Panc1 (cell line): ENCODE measurements at regions not wholly inside any gene's neighbourhood (a gene's known extent, or its start where the extent isn't known, plus 50 kb on each side); places are given as distances from the start of the nearest gene placed in this dataset.

Experiments used
- ATAC-seq: fragments of 200-7000 bp; cut with Tn5 transposase; 2 replicates; pipeline ENCODE4 v1.9.1; 2020; ENCODE audit warnings: mild to moderate bottlenecking, moderate library complexity
- BruUV-seq: library from RNA; stranded (reverse); fragments of 400-500 nt; replicated peaks from 2 replicates; lab custom pipeline; 2021; lab: Mats Ljungman, UMichigan
- CTCF ChIA-PET: fragments of 300-600 bp; sonication (Branson Sonifier 250); formaldehyde crosslinking; loops from one replicate; lab custom pipeline; 2022; ENCODE audit warnings: antibody characterized with exemption; lab: Charles Lee
- POLR2A ChIA-PET: fragments of 300-600 bp; sonication (Branson Sonifier 250); formaldehyde crosslinking; loops from one replicate; lab custom pipeline; 2022; ENCODE audit warnings: antibody characterized with exemption; lab: Charles Lee
- DNase-seq: peaks from one replicate; pipeline ENCODE4 v3.0.0-alpha.2; 2010; ENCODE audit warnings: low read depth, low spot score
- H3K27ac ChIP-seq: 2 replicates; pipeline ENCODE4 v1.5.1; 2011; ENCODE audit warnings: mild to moderate bottlenecking, low read length, inconsistent platforms
- H3K27me3 ChIP-seq: fragments of 200-500 bp; sonication (Bioruptor generic); 2 replicates; pipeline ENCODE4 v1.6.0; 2014; ENCODE audit warnings: low read length, inconsistent platforms; ENCODE audit not compliant: control insufficient read depth, insufficient read depth
- H3K36me3 ChIP-seq: fragments of 200-500 bp; sonication (Bioruptor generic); 2 replicates; pipeline ENCODE4 v1.5.1; 2014; ENCODE audit warnings: inconsistent platforms, mild to moderate bottlenecking, low read length, moderate library complexity; ENCODE audit not compliant: control insufficient read depth, insufficient read depth
- H3K4me1 ChIP-seq: 2 replicates; pipeline ENCODE4 v1.5.1; 2011; ENCODE audit warnings: inconsistent platforms, mild to moderate bottlenecking, low read length, moderate library complexity; ENCODE audit not compliant: control insufficient read depth, insufficient read depth
- H3K4me3 ChIP-seq, 2 experiments: 2 replicates each; pipeline ENCODE4 v1.5.1; 2011 to 2012; ENCODE audit warnings: low read depth in 2 of 2, low read length in 2 of 2, mild to moderate bottlenecking in 2 of 2, inconsistent platforms in 1 of 2, moderate library complexity in 1 of 2
- H3K9me3 ChIP-seq: fragments of 200-500 bp; sonication (Bioruptor generic); 2 replicates; pipeline ENCODE4 v1.5.1; 2014; ENCODE audit warnings: low read depth, mild to moderate bottlenecking, inconsistent platforms, low read length, moderate library complexity; ENCODE audit not compliant: control insufficient read depth, insufficient read depth
- POLR2AphosphoS5 ChIP-seq: IDR thresholded peaks from 2 replicates; pipeline ENCODE4 v1.6.1; 2012; ENCODE audit warnings: mild to moderate bottlenecking, low read depth, low read length, moderate library complexity
- SIN3A ChIP-seq: IDR thresholded peaks from 2 replicates; pipeline ENCODE4 v1.6.1; 2012; ENCODE audit warnings: low read depth, mild to moderate bottlenecking, low read length, moderate library complexity, borderline replicate concordance; ENCODE audit not compliant: insufficient read depth
- TCF7L2 ChIP-seq: IDR thresholded peaks from 2 replicates; pipeline ENCODE4 v1.6.1; 2011; ENCODE audit warnings: mild to moderate bottlenecking, low read depth, low read length, inconsistent platforms
- in situ Hi-C: cut with HindIII; loops from 2 replicates; pipeline ENCODE4 v1.10.0; 2016; ENCODE audit warnings: low sequenced_read_pairs, low pct_unique_long_range_greater_than_20kb
- intact Hi-C: fragments of 100-400 bp; cut with micrococcal nuclease; formaldehyde crosslinking; loops from one replicate; pipeline ENCODE4 v1.10.0; 2022; ENCODE audit not compliant: unreplicated experiment
- TF ChIP-seq, protein P1 (sequence below): fragments of 450-650 bp; IDR thresholded peaks from 2 replicates; pipeline ENCODE4 v1.5.1; 2017; ENCODE audit warnings: mild to moderate bottlenecking
- TF ChIP-seq, protein P2 (sequence below), 2 experiments: IDR thresholded peaks; 2 replicates each; pipeline ENCODE4 v1.6.1; 2011 to 2012; ENCODE audit warnings: low read depth in 2 of 2, control low read depth in 1 of 2, low read length in 1 of 2, mild to moderate bottlenecking in 1 of 2, moderate library complexity in 1 of 2; ENCODE audit not compliant: insufficient read depth in 1 of 2

DNA sequence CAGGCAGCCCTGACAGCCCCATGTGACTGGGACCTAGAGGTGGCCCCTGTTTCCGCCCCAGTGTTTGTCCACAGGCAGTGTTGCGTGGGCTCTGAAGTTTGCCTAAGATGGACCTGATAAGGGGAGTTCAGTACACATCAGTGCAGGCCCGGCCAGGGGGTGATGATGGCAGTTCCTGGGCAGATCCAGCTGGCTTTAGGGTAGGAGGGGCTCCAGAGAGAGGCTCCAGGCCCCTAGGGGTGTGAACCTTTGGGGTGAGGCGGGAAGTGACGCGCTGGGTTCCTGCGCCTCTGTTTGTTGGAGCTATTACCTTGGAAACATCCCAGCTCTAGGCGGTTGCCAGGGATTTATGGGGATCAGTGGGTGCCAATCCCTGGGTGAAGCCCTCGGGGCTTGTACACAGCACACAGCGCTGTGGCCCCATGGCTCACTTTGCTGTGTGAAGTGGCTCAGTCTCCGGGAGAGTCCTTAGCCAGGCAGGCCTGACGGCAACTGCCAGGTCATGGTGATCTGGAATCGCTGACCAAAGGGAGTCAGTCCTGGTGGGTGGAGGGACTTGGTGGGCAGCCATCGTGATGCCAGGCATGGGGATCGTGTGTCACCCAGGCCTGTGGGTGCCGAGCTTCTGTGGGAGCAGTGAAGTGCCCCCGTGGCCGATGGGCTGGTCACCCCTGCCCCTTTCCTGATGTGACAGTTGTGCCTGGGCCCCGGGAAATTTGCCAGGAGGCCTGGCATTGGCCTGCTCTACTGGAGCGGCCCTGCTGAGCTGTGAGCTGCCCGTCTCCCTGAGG is 146.1 kb downstream of the SEC14L1 start:
- H3K4me1 ChIP-seq = peaks cover 63% of the 10 kb centered on the region
- in situ Hi-C loops = no loop called here
- peak overlapping the region; percentile 100 for H3K27ac ChIP-seq
- TF ChIP-seq, protein P1, sequence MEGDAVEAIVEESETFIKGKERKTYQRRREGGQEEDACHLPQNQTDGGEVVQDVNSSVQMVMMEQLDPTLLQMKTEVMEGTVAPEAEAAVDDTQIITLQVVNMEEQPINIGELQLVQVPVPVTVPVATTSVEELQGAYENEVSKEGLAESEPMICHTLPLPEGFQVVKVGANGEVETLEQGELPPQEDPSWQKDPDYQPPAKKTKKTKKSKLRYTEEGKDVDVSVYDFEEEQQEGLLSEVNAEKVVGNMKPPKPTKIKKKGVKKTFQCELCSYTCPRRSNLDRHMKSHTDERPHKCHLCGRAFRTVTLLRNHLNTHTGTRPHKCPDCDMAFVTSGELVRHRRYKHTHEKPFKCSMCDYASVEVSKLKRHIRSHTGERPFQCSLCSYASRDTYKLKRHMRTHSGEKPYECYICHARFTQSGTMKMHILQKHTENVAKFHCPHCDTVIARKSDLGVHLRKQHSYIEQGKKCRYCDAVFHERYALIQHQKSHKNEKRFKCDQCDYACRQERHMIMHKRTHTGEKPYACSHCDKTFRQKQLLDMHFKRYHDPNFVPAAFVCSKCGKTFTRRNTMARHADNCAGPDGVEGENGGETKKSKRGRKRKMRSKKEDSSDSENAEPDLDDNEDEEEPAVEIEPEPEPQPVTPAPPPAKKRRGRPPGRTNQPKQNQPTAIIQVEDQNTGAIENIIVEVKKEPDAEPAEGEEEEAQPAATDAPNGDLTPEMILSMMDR = no peak
- TF ChIP-seq, protein P2, sequence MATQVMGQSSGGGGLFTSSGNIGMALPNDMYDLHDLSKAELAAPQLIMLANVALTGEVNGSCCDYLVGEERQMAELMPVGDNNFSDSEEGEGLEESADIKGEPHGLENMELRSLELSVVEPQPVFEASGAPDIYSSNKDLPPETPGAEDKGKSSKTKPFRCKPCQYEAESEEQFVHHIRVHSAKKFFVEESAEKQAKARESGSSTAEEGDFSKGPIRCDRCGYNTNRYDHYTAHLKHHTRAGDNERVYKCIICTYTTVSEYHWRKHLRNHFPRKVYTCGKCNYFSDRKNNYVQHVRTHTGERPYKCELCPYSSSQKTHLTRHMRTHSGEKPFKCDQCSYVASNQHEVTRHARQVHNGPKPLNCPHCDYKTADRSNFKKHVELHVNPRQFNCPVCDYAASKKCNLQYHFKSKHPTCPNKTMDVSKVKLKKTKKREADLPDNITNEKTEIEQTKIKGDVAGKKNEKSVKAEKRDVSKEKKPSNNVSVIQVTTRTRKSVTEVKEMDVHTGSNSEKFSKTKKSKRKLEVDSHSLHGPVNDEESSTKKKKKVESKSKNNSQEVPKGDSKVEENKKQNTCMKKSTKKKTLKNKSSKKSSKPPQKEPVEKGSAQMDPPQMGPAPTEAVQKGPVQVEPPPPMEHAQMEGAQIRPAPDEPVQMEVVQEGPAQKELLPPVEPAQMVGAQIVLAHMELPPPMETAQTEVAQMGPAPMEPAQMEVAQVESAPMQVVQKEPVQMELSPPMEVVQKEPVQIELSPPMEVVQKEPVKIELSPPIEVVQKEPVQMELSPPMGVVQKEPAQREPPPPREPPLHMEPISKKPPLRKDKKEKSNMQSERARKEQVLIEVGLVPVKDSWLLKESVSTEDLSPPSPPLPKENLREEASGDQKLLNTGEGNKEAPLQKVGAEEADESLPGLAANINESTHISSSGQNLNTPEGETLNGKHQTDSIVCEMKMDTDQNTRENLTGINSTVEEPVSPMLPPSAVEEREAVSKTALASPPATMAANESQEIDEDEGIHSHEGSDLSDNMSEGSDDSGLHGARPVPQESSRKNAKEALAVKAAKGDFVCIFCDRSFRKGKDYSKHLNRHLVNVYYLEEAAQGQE (IDR thresholded peaks at IDR 0.05; ENCODE audit: insufficient read depth in 1 of 2, low read depth in 2 of 2, low read length in 1 of 2) = no peak
- TF ChIP-seq TCF7L2 (0 out of 2 replicates have a peak, but pooled peaks have one; percentile 20), SIN3A (peak; percentile 98), POLR2AphosphoS5 (peak; percentile 83)
- POLR2A ChIA-PET = interaction anchor here (0.6 to 2.8 kb wide), 6 partner anchors 13 to 31 kb away, joined by 3 to 13 read pairs (median 4); no protein-coding TSS in a partner anchor
- ATAC-seq = peak; percentile 71
- H3K9me3 ChIP-seq = no peaks in the 10 kb centered on the region
- peaks cover 6% of the 10 kb centered on the region for H3K36me3 ChIP-seq
- peak overlapping the region; percentile 38 to 98 for H3K4me3 ChIP-seq
- CTCF ChIA-PET = interaction anchor here (1.6 kb wide), 1 partner anchor 32 kb away, joined by 3 read pairs; no protein-coding TSS in a partner anchor
- DNase-seq = no peak
- intact Hi-C loops = no loop called here
- no peaks in the 10 kb centered on the region for H3K27me3 ChIP-seq
- no TSS peak for BruUV-seq

DNA sequence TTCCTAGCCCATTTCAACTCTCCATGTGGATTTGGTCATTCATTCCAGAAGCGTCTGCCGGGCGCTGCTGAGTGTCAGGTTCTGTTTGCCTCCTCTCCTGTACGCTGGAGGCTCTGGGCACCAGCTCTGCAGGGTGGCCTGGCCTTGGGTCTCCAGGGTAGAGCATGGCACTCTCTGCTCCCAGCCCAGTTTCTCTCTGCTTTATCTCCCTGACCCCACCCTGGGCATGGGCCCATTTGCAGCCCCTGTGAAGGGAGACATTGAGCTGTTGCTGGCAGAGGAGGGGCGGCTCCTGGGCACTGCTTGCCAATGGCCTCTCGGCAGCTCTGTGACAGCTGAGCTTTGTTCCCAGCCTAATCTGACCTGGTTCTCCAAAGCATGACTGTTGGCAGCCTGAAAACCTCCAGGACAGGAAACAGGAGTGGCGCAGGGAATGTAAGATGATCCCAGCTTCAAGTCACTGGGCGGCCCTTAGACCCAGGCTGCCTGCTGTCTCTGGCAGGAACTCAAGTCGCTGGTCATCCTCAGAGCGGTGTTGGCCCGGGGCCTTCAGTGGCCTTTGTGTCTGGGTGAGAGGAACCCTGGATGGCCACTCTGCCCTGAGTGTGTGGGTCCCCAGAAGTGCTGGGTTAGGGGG is 146.8 kb downstream of the SEC14L1 start:
- Histone ChIP-seq H3K4me1 (peaks cover 63% of the 10 kb centered on the region), H3K4me3 (peak overlapping the region; percentile 38 to 98), H3K27ac (peak overlapping the region; percentile 100), H3K36me3 (no peaks in the 10 kb centered on the region; the same call in none of the 2 replicates), H3K27me3 (no peaks in the 10 kb centered on the region), H3K9me3 (no peaks in the 10 kb centered on the region)
- ATAC-seq (peak; percentile 28), DNase-seq (no peak)
- in situ Hi-C loops (no loop called here), intact Hi-C loops (no loop called here)
- no TSS peak for BruUV-seq
- CTCF ChIA-PET = interaction anchor here (1.6 kb wide), 1 partner anchor 32 kb away, joined by 3 read pairs; no protein-coding TSS in a partner anchor
- TF ChIP-seq, protein P2 (IDR thresholded peaks at IDR 0.05; ENCODE audit: insufficient read depth in 1 of 2, low read depth in 2 of 2, low read length in 1 of 2) = no peak
- TF ChIP-seq SIN3A (peak; percentile 27; the same call in 1 of the 2 replicates), POLR2AphosphoS5 (0 out of 2 replicates have a peak, but pooled peaks have one; percentile 60)
- TF ChIP-seq, protein P1 = no peak
- POLR2A ChIA-PET = interaction anchor here (0.6 to 2.8 kb wide), 6 partner anchors 12 to 257 kb away, joined by 3 to 13 read pairs (median 4); no protein-coding TSS in a partner anchor
